Common myeloid progenitor, CD34-positive (primary cell): ENCODE measurements at regions not wholly inside any gene's neighbourhood (a gene's known extent, or its start where the extent isn't known, plus 50 kb on each side); places are given as distances from the start of the nearest gene placed in this dataset.
"Not testable (repeated sequence)": the region's sequence is repeated elsewhere in the genome, so short reads cannot be mapped to it uniquely, and the experiment has no call there.

Experiments
- CTCF ChIA-PET: fragments of 350-600 bp; sonication (Branson Sonifier 250); formaldehyde crosslinking; loops from one replicate; lab custom pipeline; 2021; ENCODE audit warnings: antibody characterized with exemption; lab: Charles Lee
- POLR2A ChIA-PET: fragments of 350-600 bp; sonication (Branson Sonifier 250); formaldehyde crosslinking; loops from one replicate; lab custom pipeline; 2021; ENCODE audit warnings: antibody characterized with exemption; lab: Charles Lee
- DNase-seq, 3 donors: peaks; one replicate each; pipeline versions ENCODE4 v3.0.0 to v3.0.0-alpha.2; 2013
- H3K27ac ChIP-seq, 2 experiments: 1 replicate in 1 of 2; 2 replicates in 1 of 2; pipeline ENCODE4 v1.7.0; 2013; ENCODE audit warnings: inconsistent platforms in 2 of 2, low read length in 2 of 2, mild to moderate bottlenecking in 2 of 2, low read depth in 1 of 2, moderate library complexity in 1 of 2; ENCODE audit not compliant: severe bottlenecking in 2 of 2, insufficient read depth in 1 of 2, poor library complexity in 1 of 2
- H3K27me3 ChIP-seq, 5 experiments: replicated peaks in 2 of 5; 1 replicate in 3 of 5; 2 replicates in 2 of 5; pipeline versions ENCODE4 v1.6.1 to v1.7.0; 2013; ENCODE audit warnings: low read length in 4 of 5, mild to moderate bottlenecking in 2 of 5, moderate library complexity in 2 of 5, inconsistent platforms in 1 of 5; ENCODE audit not compliant: insufficient read depth in 5 of 5, control insufficient read depth in 4 of 5
- H3K36me3 ChIP-seq, 4 experiments: 1 replicate in 2 of 4; 2 replicates in 2 of 4; pipeline versions ENCODE4 v1.6.1 to v1.7.0; 2013; ENCODE audit warnings: low read length in 3 of 4, control low read depth in 1 of 4, mild to moderate bottlenecking in 1 of 4; ENCODE audit not compliant: control insufficient read depth in 4 of 4, insufficient read depth in 4 of 4
- H3K4me1 ChIP-seq, 4 experiments: 1 replicate in 3 of 4; 2 replicates in 1 of 4; pipeline versions ENCODE4 v1.6.1 to v1.7.1; 2013; ENCODE audit warnings: low read length in 3 of 4, mild to moderate bottlenecking in 3 of 4, control low read depth in 1 of 4, inconsistent platforms in 1 of 4, moderate library complexity in 1 of 4; ENCODE audit not compliant: control insufficient read depth in 4 of 4, insufficient read depth in 4 of 4; ENCODE audit errors: control extremely low read depth in 1 of 4
- H3K4me3 ChIP-seq, 7 experiments: 1 replicate in 4 of 7; 2 replicates in 3 of 7; pipeline versions ENCODE4 v1.5.1 to v1.7.0; 2013; ENCODE audit warnings: mild to moderate bottlenecking in 7 of 7, low read length in 6 of 7, moderate library complexity in 6 of 7, inconsistent platforms in 2 of 7, low read depth in 2 of 7, control low read depth in 1 of 7; ENCODE audit not compliant: insufficient read depth in 4 of 7, control insufficient read depth in 1 of 7; ENCODE audit errors: extremely low read depth in 1 of 7
- H3K9me3 ChIP-seq, 5 experiments: 1 replicate in 4 of 5; 2 replicates in 1 of 5; pipeline versions ENCODE4 v1.6.1 to v1.7.1; 2013; ENCODE audit warnings: low read length in 4 of 5, mild to moderate bottlenecking in 2 of 5, inconsistent platforms in 1 of 5, low read depth in 1 of 5, moderate library complexity in 1 of 5; ENCODE audit not compliant: control insufficient read depth in 4 of 5, insufficient read depth in 2 of 5; ENCODE audit errors: control extremely low read depth in 1 of 5
- WGBS: methylation state at CpG from one replicate; pipeline ENCODE4 v1.1.5; 2013; ENCODE audit not compliant: insufficient coverage; 5-methylcytosine and 5-hydroxymethylcytosine counted together

- Histone ChIP-seq H3K27me3 (peaks cover 0 to 3% (median 0%) of the 10 kb centered on the region in 5 experiments), H3K4me3 (no peak overlapping the region), H3K9me3 (no peaks in the 10 kb centered on the region), H3K27ac (no peak overlapping the region), H3K36me3 (no peaks in the 10 kb centered on the region), H3K4me1 (no peaks in the 10 kb centered on the region)
- WGBS: 100% methylated on average over 2 of the region's 3 CpGs
- CTCF ChIA-PET: no interaction called here
- POLR2A ChIA-PET: no interaction called here
- DNase-seq: no peak
Measured at GRCh38 chr6:13866301-13866700, 51.9 kb upstream of the MCUR1 start.

- H3K9me3 ChIP-seq: peaks cover 0 to 8% (median 4%) of the 10 kb centered on the region in 5 experiments
- CTCF ChIA-PET: no interaction called here
- DNase-seq: no peak
- POLR2A ChIA-PET: no interaction called here
- peaks cover 0 to 4% (median 1%) of the 10 kb centered on the region in 4 experiments for H3K4me1 ChIP-seq
- H3K4me3 ChIP-seq: no peak overlapping the region
- H3K36me3 ChIP-seq: no peaks in the 10 kb centered on the region
- 64% methylated on average over 2 of the region's 2 CpGs for WGBS
- H3K27me3 ChIP-seq: peaks cover 0 to 10% (median 2%) of the 10 kb centered on the region in 5 experiments
- H3K27ac ChIP-seq: no peak overlapping the region
Measured at GRCh38 chr6:13865141-13865540, 50.8 kb upstream of the MCUR1 start.

GRCh38 chr6:13864669-13865068 is 50.3 kb upstream of the MCUR1 start:
- POLR2A ChIA-PET, H3K27ac ChIP-seq, H3K36me3 ChIP-seq, H3K4me1 ChIP-seq, DNase-seq, H3K9me3 ChIP-seq, H3K4me3 ChIP-seq: not testable (repeated sequence)
- peaks cover 0 to 15% (median 2%) of the 10 kb centered on the region in 5 experiments for H3K27me3 ChIP-seq
- whole genome bisulfite sequencing: 100% methylated on average over 1 of the region's 2 CpGs
- CTCF ChIA-PET: interaction anchor here (1.4 kb wide), 1 partner anchor 9 kb away, joined by 5 read pairs; no protein-coding TSS in a partner anchor
